Keratinocyte (primary cell): ENCODE measurements at regions not wholly inside any gene's neighbourhood (a gene's known extent, or its start where the extent isn't known, plus 50 kb on each side); places are given as distances from the start of the nearest gene placed in this dataset.

Source experiments
- CTCF ChIP-seq, 3 experiments: IDR thresholded peaks in 1 of 3; conservative IDR thresholded peaks in 1 of 3; optimal IDR thresholded peaks in 1 of 3; 2 replicates in 2 of 3; 3 replicates in 1 of 3; pipeline versions ENCODE3 to v1.5.1; 2011; ENCODE audit warnings: low read length in 3 of 3, mild to moderate bottlenecking in 3 of 3, moderate library complexity in 2 of 3, control low read depth in 1 of 3, inconsistent platforms in 1 of 3; ENCODE audit not compliant: insufficient read depth in 2 of 3; ENCODE audit errors: extremely low read depth in 1 of 3
- EZH2 ChIP-seq: IDR thresholded peaks from one replicate; pipeline ENCODE4 v1.6.1; 2012; ENCODE audit warnings: inconsistent platforms, mild to moderate bottlenecking, low read length, moderate library complexity

- no peak for TF ChIP-seq CTCF (optimal IDR thresholded peaks at IDR 0.05 in 1 of 3, IDR thresholded peaks at IDR 0.05 in 1 of 3, conservative IDR thresholded peaks at IDR 0.05 in 1 of 3; ENCODE audit: extremely low read depth in 1 of 3, insufficient read depth in 2 of 3, low read length in 3 of 3)
- TF ChIP-seq EZH2, result no peak
These were observed 719.8 kb upstream of the LRRC4C start for GRCh38 chr11:42179216-42179615.
